ENCODE measurements at regions not wholly inside any gene's neighbourhood (a gene's known extent, or its start where the extent isn't known, plus 50 kb on each side); places are given as distances from the start of the nearest gene placed in this dataset.

GRCh38 chr1:55300975-55301374, 85.8 kb upstream of the USP24 start:
- TF ChIP-seq CTCF (conservative IDR thresholded peaks at IDR 0.05; ENCODE audit: low read length): no peak
- TF ChIP-seq EZH2phosphoT487 (IDR thresholded peaks at IDR 0.05; ENCODE audit: borderline replicate concordance, low read depth, low read length): no peak
